ENCODE measurements at regions not wholly inside any gene's neighbourhood (a gene's known extent, or its start where the extent isn't known, plus 50 kb on each side); places are given as distances from the start of the nearest gene placed in this dataset.

DNA sequence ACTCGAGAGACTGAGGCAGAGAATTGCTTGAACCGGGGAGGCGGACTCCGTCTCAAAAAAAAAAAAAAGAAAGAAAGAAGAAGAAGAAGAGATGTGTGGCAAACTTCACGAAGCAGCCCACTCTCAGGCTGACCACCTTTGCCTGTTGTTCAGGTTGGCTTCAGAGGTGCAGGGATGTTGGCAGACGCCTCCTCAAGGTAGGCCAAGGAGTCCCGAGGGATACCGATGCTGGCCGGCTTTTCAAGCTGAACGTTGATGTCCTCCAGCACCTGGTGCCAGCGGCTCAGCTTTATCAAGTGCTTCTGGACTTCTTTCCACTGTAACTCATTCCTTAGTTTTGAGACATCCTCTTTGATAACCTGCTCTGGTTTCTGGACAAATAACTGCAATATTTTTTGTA lies 243.8 kb upstream of the ADGRL2 start:
- TF ChIP-seq, protein P1, sequence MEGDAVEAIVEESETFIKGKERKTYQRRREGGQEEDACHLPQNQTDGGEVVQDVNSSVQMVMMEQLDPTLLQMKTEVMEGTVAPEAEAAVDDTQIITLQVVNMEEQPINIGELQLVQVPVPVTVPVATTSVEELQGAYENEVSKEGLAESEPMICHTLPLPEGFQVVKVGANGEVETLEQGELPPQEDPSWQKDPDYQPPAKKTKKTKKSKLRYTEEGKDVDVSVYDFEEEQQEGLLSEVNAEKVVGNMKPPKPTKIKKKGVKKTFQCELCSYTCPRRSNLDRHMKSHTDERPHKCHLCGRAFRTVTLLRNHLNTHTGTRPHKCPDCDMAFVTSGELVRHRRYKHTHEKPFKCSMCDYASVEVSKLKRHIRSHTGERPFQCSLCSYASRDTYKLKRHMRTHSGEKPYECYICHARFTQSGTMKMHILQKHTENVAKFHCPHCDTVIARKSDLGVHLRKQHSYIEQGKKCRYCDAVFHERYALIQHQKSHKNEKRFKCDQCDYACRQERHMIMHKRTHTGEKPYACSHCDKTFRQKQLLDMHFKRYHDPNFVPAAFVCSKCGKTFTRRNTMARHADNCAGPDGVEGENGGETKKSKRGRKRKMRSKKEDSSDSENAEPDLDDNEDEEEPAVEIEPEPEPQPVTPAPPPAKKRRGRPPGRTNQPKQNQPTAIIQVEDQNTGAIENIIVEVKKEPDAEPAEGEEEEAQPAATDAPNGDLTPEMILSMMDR (IDR thresholded peaks at IDR 0.05), result no peak
- H3K27me3 ChIP-seq (replicated peaks; ENCODE audit: insufficient read depth), result no peaks in the 10 kb centered on the region
- no peaks in the 10 kb centered on the region for H3K9me3 ChIP-seq

DNA sequence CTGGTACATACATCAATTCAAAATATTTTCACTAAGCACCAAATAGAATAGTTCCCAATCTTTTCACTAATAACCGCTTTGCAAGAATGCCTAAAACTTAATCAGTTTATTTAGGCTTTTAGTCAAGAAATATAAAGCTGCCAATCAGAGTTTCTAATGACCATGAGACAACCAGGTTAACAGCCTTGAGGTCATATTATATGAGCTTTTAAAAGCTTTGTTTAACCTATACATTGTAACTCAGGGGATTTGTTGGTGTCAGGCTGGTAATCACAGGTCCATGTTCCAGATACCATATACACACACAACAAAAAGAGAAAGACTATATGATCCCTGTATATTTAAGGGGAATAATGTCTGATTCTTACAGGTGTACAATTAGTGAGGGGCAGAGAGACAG lies 246.2 kb upstream of the ADGRL2 start:
- DNase-seq (ENCODE audit: low spot score) (no peak), ATAC-seq (ENCODE audit: insufficient number of reproducible peaks, low FRiP score, low read depth) (no peak)
- no peaks in the 10 kb centered on the region for H3K27me3 ChIP-seq (replicated peaks; ENCODE audit: insufficient read depth)
- no peaks in the 10 kb centered on the region for H3K36me3 ChIP-seq
- peaks cover 0 to 11% of the 10 kb centered on the region in 2 donors for H3K4me1 ChIP-seq (ENCODE audit: control insufficient read depth in 1 of 2, low read depth in 2 of 2)
- TF ChIP-seq, protein P1 (IDR thresholded peaks at IDR 0.05), result no peak
- H3K27ac ChIP-seq, result no peak overlapping the region
- no peaks in the 10 kb centered on the region for H3K9me3 ChIP-seq
- H3K4me3 ChIP-seq, result no peak overlapping the region

More for the DNA sequence above, 243.8 kb upstream of the ADGRL2 start:
- Histone ChIP-seq H3K27ac (no peak overlapping the region), H3K4me3 (no peak overlapping the region), H3K36me3 (no peaks in the 10 kb centered on the region), H3K4me1 (ENCODE audit: control insufficient read depth in 1 of 2, low read depth in 2 of 2) (no peaks in the 10 kb centered on the region)
- ATAC-seq (ENCODE audit: insufficient number of reproducible peaks, low FRiP score, low read depth) (no peak), DNase-seq (ENCODE audit: low spot score) (no peak)

DNA sequence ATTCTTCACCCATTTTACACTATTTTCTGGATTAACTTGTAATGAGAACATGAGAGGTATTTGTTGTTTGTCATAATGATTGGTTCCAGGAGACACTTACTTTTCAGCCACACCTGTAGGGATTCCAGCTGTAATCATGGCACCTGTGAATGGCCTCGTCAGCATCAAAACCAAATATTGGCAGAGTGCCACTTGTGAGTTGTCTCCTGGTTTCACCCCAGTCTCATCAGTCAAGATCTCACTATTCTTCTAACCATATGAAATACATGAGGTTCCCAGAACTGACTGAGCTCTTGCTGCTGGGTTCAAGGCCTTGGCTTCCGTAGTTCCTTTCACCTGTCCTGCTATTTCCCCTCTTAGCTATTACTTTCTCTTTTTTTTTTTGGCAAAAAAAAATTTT lies 246.6 kb upstream of the ADGRL2 start:
- no peak for ATAC-seq (ENCODE audit: insufficient number of reproducible peaks, low FRiP score, low read depth)
- no peak for DNase-seq (ENCODE audit: low spot score)
- H3K4me1 ChIP-seq (ENCODE audit: control insufficient read depth in 1 of 2, low read depth in 2 of 2), result peaks cover 0 to 11% of the 10 kb centered on the region in 2 donors
- H3K27me3 ChIP-seq (replicated peaks; ENCODE audit: insufficient read depth), result no peaks in the 10 kb centered on the region
- no peak overlapping the region for H3K27ac ChIP-seq
- H3K36me3 ChIP-seq, result no peaks in the 10 kb centered on the region
- TF ChIP-seq, protein P1 (IDR thresholded peaks at IDR 0.05), result no peak
- H3K4me3 ChIP-seq, result no peak overlapping the region
- H3K9me3 ChIP-seq, result no peaks in the 10 kb centered on the region

DNA sequence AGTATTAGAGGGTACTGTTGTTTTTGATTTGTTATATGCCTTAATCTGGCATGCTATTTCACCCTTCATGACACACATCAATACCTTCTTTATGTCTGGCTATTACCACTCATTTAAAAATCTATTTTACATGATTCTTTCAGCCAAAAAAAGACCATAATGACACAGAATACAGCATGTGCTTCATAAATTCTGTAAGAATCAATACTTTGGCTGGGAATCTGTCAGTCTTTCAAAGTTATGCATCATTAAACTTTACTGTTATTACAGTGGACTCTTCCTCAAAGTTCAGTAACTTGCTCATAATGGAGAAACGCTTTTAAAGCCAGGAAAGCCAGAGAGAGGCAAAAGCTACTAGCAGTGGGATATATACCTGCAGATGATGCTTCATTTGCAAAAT lies 247.2 kb upstream of the ADGRL2 start:
- no peaks in the 10 kb centered on the region for H3K27me3 ChIP-seq (replicated peaks; ENCODE audit: insufficient read depth)
- no peak for ATAC-seq (ENCODE audit: insufficient number of reproducible peaks, low FRiP score, low read depth)
- no peak overlapping the region for H3K4me3 ChIP-seq
- H3K27ac ChIP-seq, result no peak overlapping the region
- no peak for DNase-seq (ENCODE audit: low spot score)
- H3K9me3 ChIP-seq, result no peaks in the 10 kb centered on the region
- no peaks in the 10 kb centered on the region for H3K36me3 ChIP-seq
- H3K4me1 ChIP-seq (ENCODE audit: control insufficient read depth in 1 of 2, low read depth in 2 of 2), result peaks cover 0 to 11% of the 10 kb centered on the region in 2 donors
- TF ChIP-seq, protein P1 (IDR thresholded peaks at IDR 0.05), result no peak

DNA sequence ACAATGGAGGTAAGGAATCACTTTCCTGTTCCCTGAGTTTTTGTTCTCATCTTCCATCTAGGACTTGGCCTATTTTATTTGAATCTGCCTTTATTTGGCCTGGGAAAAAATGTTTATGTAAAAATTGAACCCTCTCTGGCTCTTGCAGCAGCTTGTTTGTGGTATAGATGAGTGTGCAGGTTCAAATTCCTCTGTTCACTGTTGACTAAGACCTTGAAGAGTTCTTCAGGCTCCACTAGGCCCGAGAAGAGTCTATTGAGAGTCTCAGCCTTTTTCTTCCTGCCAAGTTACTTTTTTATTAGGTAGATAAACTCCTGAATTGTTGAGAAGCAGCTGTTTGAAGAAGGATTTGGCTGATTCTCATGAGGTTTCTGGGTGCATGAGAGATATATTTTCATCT lies 248.8 kb upstream of the ADGRL2 start:
- H3K4me3 ChIP-seq, result no peak overlapping the region
- H3K27ac ChIP-seq, result no peak overlapping the region
- TF ChIP-seq, protein P1 (IDR thresholded peaks at IDR 0.05), result no peak
- no peaks in the 10 kb centered on the region for H3K9me3 ChIP-seq
- H3K36me3 ChIP-seq, result no peaks in the 10 kb centered on the region
- ATAC-seq (ENCODE audit: insufficient number of reproducible peaks, low FRiP score, low read depth), result no peak
- DNase-seq (ENCODE audit: low spot score), result no peak
- H3K27me3 ChIP-seq (replicated peaks; ENCODE audit: insufficient read depth), result no peaks in the 10 kb centered on the region
- H3K4me1 ChIP-seq (ENCODE audit: control insufficient read depth in 1 of 2, low read depth in 2 of 2), result peaks cover 0 to 11% of the 10 kb centered on the region in 2 donors
